ENCODE measurements at regions not wholly inside any gene's neighbourhood (a gene's known extent, or its start where the extent isn't known, plus 50 kb on each side); places are given as distances from the start of the nearest gene placed in this dataset.

DNA sequence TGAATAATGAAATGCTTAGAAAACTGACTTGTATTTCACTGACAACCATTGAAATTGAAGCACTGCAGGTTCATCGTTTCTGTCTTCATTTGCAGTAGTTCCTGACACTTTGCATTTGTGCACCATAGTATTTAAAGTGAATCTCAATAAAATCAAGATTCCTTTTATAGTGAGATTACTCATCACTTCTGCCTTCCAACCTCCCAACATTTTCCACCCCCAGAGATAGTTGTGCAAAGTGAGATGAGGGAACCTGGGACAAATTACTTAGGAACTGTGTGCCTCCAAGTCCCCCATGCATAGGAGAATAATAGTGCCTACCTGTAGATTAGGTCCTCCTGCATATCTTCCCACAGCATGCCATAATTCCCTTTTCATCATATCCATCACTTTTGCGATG is 114.9 kb upstream of the DPT start:
- no peak for TF ChIP-seq POLR2A (IDR thresholded peaks at IDR 0.05)
- TF ChIP-seq CTCF (IDR thresholded peaks at IDR 0.05): no peak

Measured in right lobe of liver (tissue), 4 donors.